Activated naive CD8-positive, alpha-beta T cell treated with anti-CD3 and anti-CD28 coated beads, Interleukin-2, amount 50 U/mL, for 24 hours (primary cell): ENCODE measurements at regions not wholly inside any gene's neighbourhood (a gene's known extent, or its start where the extent isn't known, plus 50 kb on each side); places are given as distances from the start of the nearest gene placed in this dataset.

ENCODE experiments used
- ATAC-seq: fragments of 150-1000 bp; cut with Tn5 transposase; one replicate; pipeline ENCODE4 v1.10.0; 2021
- DNase-seq: peaks from one replicate; pipeline ENCODE4 v3.0.0; 2021
- H3K27ac Mint-ChIP-seq: one replicate; pipeline ENCODE4 v1.8.0; 2021; ENCODE audit warnings: mild to moderate bottlenecking, mixed read lengths
- H3K27me3 Mint-ChIP-seq: one replicate; pipeline ENCODE4 v1.8.0; 2021; ENCODE audit warnings: mixed read lengths
- H3K36me3 Mint-ChIP-seq: one replicate; pipeline ENCODE4 v1.8.0; 2021; ENCODE audit warnings: low read depth, mixed read lengths
- H3K4me1 Mint-ChIP-seq: one replicate; pipeline ENCODE4 v1.8.0; 2021; ENCODE audit warnings: mixed read lengths
- H3K4me3 Mint-ChIP-seq: one replicate; pipeline ENCODE4 v1.8.0; 2021; ENCODE audit warnings: mild to moderate bottlenecking, moderate library complexity, mixed read lengths
- H3K9me3 Mint-ChIP-seq: one replicate; pipeline ENCODE4 v1.8.0; 2021; ENCODE audit warnings: mixed read lengths

- ATAC-seq, result no peak
- H3K9me3 Mint-ChIP-seq, result no peaks in the 10 kb centered on the region
- H3K4me3 Mint-ChIP-seq, result no peak overlapping the region
- H3K27ac Mint-ChIP-seq, result no peak overlapping the region
- peaks cover 50% of the 10 kb centered on the region for H3K4me1 Mint-ChIP-seq
- peaks cover 3% of the 10 kb centered on the region for H3K27me3 Mint-ChIP-seq
- H3K36me3 Mint-ChIP-seq, result no peaks in the 10 kb centered on the region
- no peak for DNase-seq
These were observed 73.1 kb downstream of the IRF8 start for GRCh38 chr16:85971902-85972638.

GRCh38 chr16:85974428-85975375 is 75.7 kb downstream of the IRF8 start:
- Mint-ChIP-seq H3K9me3 (no peaks in the 10 kb centered on the region), H3K27me3 (peaks cover under 1% of the 10 kb centered on the region), H3K27ac (no peak overlapping the region), H3K4me3 (no peak overlapping the region), H3K36me3 (no peaks in the 10 kb centered on the region), H3K4me1 (peaks cover 37% of the 10 kb centered on the region)
- ATAC-seq, result peak; percentile 47
- DNase-seq, result no peak

- peaks cover 35% of the 10 kb centered on the region for H3K4me1 Mint-ChIP-seq
- H3K27ac Mint-ChIP-seq, result no peak overlapping the region
- no peaks in the 10 kb centered on the region for H3K36me3 Mint-ChIP-seq
- H3K9me3 Mint-ChIP-seq, result no peaks in the 10 kb centered on the region
- no peak for DNase-seq
- H3K27me3 Mint-ChIP-seq, result peaks cover 2% of the 10 kb centered on the region
- H3K4me3 Mint-ChIP-seq, result no peak overlapping the region
- ATAC-seq, result no peak
These were observed 76.6 kb downstream of the IRF8 start for GRCh38 chr16:85975451-85975981.

GRCh38 chr16:85978291-85978775 is 79.4 kb downstream of the IRF8 start:
- Mint-ChIP-seq H3K9me3 (no peaks in the 10 kb centered on the region), H3K27ac (no peak overlapping the region), H3K4me1 (peaks cover 38% of the 10 kb centered on the region), H3K4me3 (no peak overlapping the region), H3K36me3 (no peaks in the 10 kb centered on the region), H3K27me3 (peaks cover 2% of the 10 kb centered on the region)
- DNase-seq (no peak), ATAC-seq (no peak)

- DNase-seq (no peak), ATAC-seq (no peak)
- Mint-ChIP-seq H3K36me3 (no peaks in the 10 kb centered on the region), H3K27ac (no peak overlapping the region), H3K4me1 (peaks cover 38% of the 10 kb centered on the region), H3K9me3 (no peaks in the 10 kb centered on the region), H3K27me3 (peaks cover 2% of the 10 kb centered on the region), H3K4me3 (no peak overlapping the region)
These were observed 80.0 kb downstream of the IRF8 start for GRCh38 chr16:85978976-85979375.

- Mint-ChIP-seq H3K4me1 (peaks cover 43% of the 10 kb centered on the region), H3K27me3 (peaks cover 3% of the 10 kb centered on the region), H3K4me3 (no peak overlapping the region), H3K36me3 (no peaks in the 10 kb centered on the region), H3K27ac (peak overlapping the region; percentile 35), H3K9me3 (no peaks in the 10 kb centered on the region)
- ATAC-seq (no peak), DNase-seq (no peak)
These were observed 80.6 kb downstream of the IRF8 start for GRCh38 chr16:85979605-85980004.

- Mint-ChIP-seq H3K27me3 (peaks cover 3% of the 10 kb centered on the region), H3K9me3 (no peaks in the 10 kb centered on the region), H3K4me3 (no peak overlapping the region), H3K36me3 (no peaks in the 10 kb centered on the region), H3K4me1 (peaks cover 45% of the 10 kb centered on the region), H3K27ac (peak overlapping the region; percentile 0)
- DNase-seq (no peak), ATAC-seq (no peak)
These were observed 81.7 kb downstream of the IRF8 start for GRCh38 chr16:85980686-85981085.

GRCh38 chr16:85981826-85982562 is 83.0 kb downstream of the IRF8 start:
- no peaks in the 10 kb centered on the region for H3K36me3 Mint-ChIP-seq
- no peak overlapping the region for H3K27ac Mint-ChIP-seq
- no peak overlapping the region for H3K4me3 Mint-ChIP-seq
- H3K4me1 Mint-ChIP-seq, result peaks cover 58% of the 10 kb centered on the region
- peaks cover 3% of the 10 kb centered on the region for H3K27me3 Mint-ChIP-seq
- no peak for DNase-seq
- ATAC-seq, result no peak
- H3K9me3 Mint-ChIP-seq, result no peaks in the 10 kb centered on the region

- Mint-ChIP-seq H3K4me3 (no peak overlapping the region), H3K9me3 (no peaks in the 10 kb centered on the region), H3K4me1 (peaks cover 63% of the 10 kb centered on the region), H3K27me3 (peaks cover 3% of the 10 kb centered on the region), H3K36me3 (no peaks in the 10 kb centered on the region), H3K27ac (no peak overlapping the region)
- no peak for ATAC-seq
- no peak for DNase-seq
These were observed 83.6 kb downstream of the IRF8 start for GRCh38 chr16:85982563-85982939.

GRCh38 chr16:85983064-85983463 is 84.1 kb downstream of the IRF8 start:
- DNase-seq (no peak), ATAC-seq (no peak)
- H3K27me3 Mint-ChIP-seq, result peaks cover 3% of the 10 kb centered on the region
- no peak overlapping the region for H3K4me3 Mint-ChIP-seq
- no peaks in the 10 kb centered on the region for H3K9me3 Mint-ChIP-seq
- H3K4me1 Mint-ChIP-seq, result peaks cover 65% of the 10 kb centered on the region
- no peak overlapping the region for H3K27ac Mint-ChIP-seq
- H3K36me3 Mint-ChIP-seq, result no peaks in the 10 kb centered on the region

GRCh38 chr16:85983606-85984230 is 84.8 kb downstream of the IRF8 start:
- H3K27me3 Mint-ChIP-seq, result peaks cover 3% of the 10 kb centered on the region
- H3K4me1 Mint-ChIP-seq, result peaks cover 67% of the 10 kb centered on the region
- no peaks in the 10 kb centered on the region for H3K36me3 Mint-ChIP-seq
- no peaks in the 10 kb centered on the region for H3K9me3 Mint-ChIP-seq
- no peak for DNase-seq
- no peak overlapping the region for H3K27ac Mint-ChIP-seq
- H3K4me3 Mint-ChIP-seq, result no peak overlapping the region
- ATAC-seq, result no peak

GRCh38 chr16:85984231-85984880 is 85.4 kb downstream of the IRF8 start:
- peak overlapping the region; percentile 84 for H3K27ac Mint-ChIP-seq
- ATAC-seq (no peak), DNase-seq (no peak)
- peak overlapping the region; percentile 19 for H3K4me3 Mint-ChIP-seq
- peaks cover 3% of the 10 kb centered on the region for H3K27me3 Mint-ChIP-seq
- H3K36me3 Mint-ChIP-seq, result no peaks in the 10 kb centered on the region
- H3K9me3 Mint-ChIP-seq, result no peaks in the 10 kb centered on the region
- peaks cover 69% of the 10 kb centered on the region for H3K4me1 Mint-ChIP-seq

GRCh38 chr16:85984947-85985451 is 86.0 kb downstream of the IRF8 start:
- peaks cover 71% of the 10 kb centered on the region for H3K4me1 Mint-ChIP-seq
- peaks cover 2% of the 10 kb centered on the region for H3K27me3 Mint-ChIP-seq
- peak overlapping the region; percentile 19 for H3K4me3 Mint-ChIP-seq
- peak overlapping the region; percentile 84 for H3K27ac Mint-ChIP-seq
- H3K9me3 Mint-ChIP-seq, result no peaks in the 10 kb centered on the region
- H3K36me3 Mint-ChIP-seq, result no peaks in the 10 kb centered on the region
- DNase-seq, result no peak
- ATAC-seq, result no peak
